GM12878 (cell line): ENCODE measurements at regions not wholly inside any gene's neighbourhood (a gene's known extent, or its start where the extent isn't known, plus 50 kb on each side); places are given as distances from the start of the nearest gene placed in this dataset.

ENCODE experiments used
- ATAC-seq: fragments of 200-7000 bp; cut with Tn5 transposase; 3 replicates; pipeline ENCODE4 v1.9.1; 2020; ENCODE audit warnings: mild to moderate bottlenecking, moderate library complexity
- BruUV-seq: library from RNA; stranded (reverse); fragments of 400-500 nt; replicated peaks from 2 replicates; lab custom pipeline; 2021; lab: Mats Ljungman, UMichigan
- CTCF ChIA-PET: fragments of 300-600 bp; sonication (Branson Sonifier 250); formaldehyde crosslinking; extraction: SDS; loops from one replicate; lab custom pipeline; 2021; ENCODE audit warnings: inconsistent platforms; lab: Yijun Ruan, JAX
- POLR2A ChIA-PET: fragments of 350-600 bp; formaldehyde crosslinking; extraction: SDS; loops from one replicate; lab custom pipeline; 2021; ENCODE audit warnings: inconsistent platforms; lab: Charles Lee
- RAD21 ChIA-PET: fragments of 300-600 bp; sonication (Branson Sonifier 250); formaldehyde crosslinking; loops from one replicate; lab custom pipeline; 2023; ENCODE audit warnings: antibody characterized with exemption; ENCODE audit not compliant: unreplicated experiment; lab: Charles Lee
- SMC1A ChIA-PET: fragments of 300-600 bp; sonication (Branson Sonifier 250); formaldehyde crosslinking; loops from one replicate; lab custom pipeline; 2023; ENCODE audit not compliant: unreplicated experiment, uncharacterized antibody; lab: Charles Lee
- DNase-seq: peaks from one replicate; pipeline ENCODE4 v3.0.0-alpha.2; 2011; ENCODE audit warnings: low read depth, low spot score
- FAIRE-seq: peaks from 3 replicates; lab custom pipeline; 2011; peaks lifted over from hg19 to GRCh38; lab: Jason Lieb, UNC
- H2AFZ ChIP-seq: 2 replicates; pipeline ENCODE4 v1.6.0; 2011; ENCODE audit warnings: low read depth, low read length, control low read depth; ENCODE audit not compliant: control insufficient read depth
- H3K27ac ChIP-seq: 2 replicates; pipeline ENCODE4 v1.5.1; 2011; ENCODE audit warnings: control low read depth; ENCODE audit not compliant: control insufficient read depth, insufficient read depth
- H3K27me3 ChIP-seq, 2 experiments: replicated peaks in 1 of 2; 2 replicates each; pipeline versions ENCODE4 v1.6.0 to v1.6.1; 2011; ENCODE audit warnings: low read length in 1 of 2; ENCODE audit not compliant: control insufficient read depth in 2 of 2, insufficient read depth in 2 of 2
- H3K36me3 ChIP-seq, 2 experiments: 2 replicates each; pipeline ENCODE4 v1.5.1; 2011; ENCODE audit warnings: low read length in 1 of 2; ENCODE audit not compliant: control insufficient read depth in 2 of 2, insufficient read depth in 2 of 2
- H3K4me1 ChIP-seq: 2 replicates; pipeline ENCODE4 v1.6.1; 2011; ENCODE audit warnings: mild to moderate bottlenecking, low read length, moderate library complexity, mixed read lengths; ENCODE audit not compliant: control insufficient read depth, insufficient read depth
- H3K4me2 ChIP-seq: 2 replicates; pipeline ENCODE4 v1.6.0; 2011; ENCODE audit warnings: control low read depth; ENCODE audit not compliant: control insufficient read depth, insufficient read depth
- H3K4me3 ChIP-seq: fragments of 200-600 bp; sonication (generic); 2 replicates; pipeline ENCODE4 v1.5.1; 2016
- H3K79me2 ChIP-seq: 2 replicates; pipeline ENCODE4 v1.6.0; 2011; ENCODE audit warnings: low read length; ENCODE audit not compliant: control insufficient read depth, insufficient read depth
- H3K9ac ChIP-seq: 2 replicates; pipeline ENCODE4 v1.8.0; 2011; ENCODE audit warnings: low read length, control low read depth, mixed read lengths; ENCODE audit not compliant: control insufficient read depth, insufficient read depth
- H3K9me3 ChIP-seq: replicated peaks from 3 replicates; pipeline ENCODE4 v1.5.1; 2011; ENCODE audit warnings: mild to moderate bottlenecking, low read length; ENCODE audit not compliant: control insufficient read depth, insufficient read depth
- H4K20me1 ChIP-seq: 2 replicates; pipeline ENCODE4 v1.6.0; 2011; ENCODE audit not compliant: control insufficient read depth, insufficient read depth
- ASH2L ChIP-seq: fragments of 300-600, 200-600 bp; sonication (generic); IDR thresholded peaks from 2 replicates; pipeline ENCODE4 v1.6.1; 2017; ENCODE audit warnings: low read depth, mild to moderate bottlenecking, borderline replicate concordance
- PBX3 ChIP-seq: IDR thresholded peaks from 2 replicates; pipeline ENCODE4 v1.6.1; 2011; ENCODE audit warnings: mild to moderate bottlenecking, low read depth, low read length, moderate library complexity; ENCODE audit not compliant: insufficient replicate concordance
- WGBS: methylation state at CpG from one replicate; pipeline ENCODE4 v1.1.6; 2016; ENCODE audit warnings: low lambda C conversion rate; ENCODE audit not compliant: insufficient replicate concordance, insufficient coverage; ENCODE audit errors: missing lambda C conversion rate; 5-methylcytosine and 5-hydroxymethylcytosine counted together
- in situ Hi-C: fragments of 300-500 bp; cut with MboI; formaldehyde crosslinking; loops from 9 replicates; pipeline ENCODE4 v1.14.3; 2018; ENCODE audit warnings: mixed read lengths
- intact Hi-C: fragments of 100-400 bp; cut with micrococcal nuclease; formaldehyde crosslinking; loops from one replicate; pipeline ENCODE4 v1.14.2; 2022; ENCODE audit not compliant: unreplicated experiment

GRCh38 chr5:51598026-51598425 is 214.8 kb downstream of the ISL1 start:
- Histone ChIP-seq H3K36me3 (no peaks in the 10 kb centered on the region), H3K4me2 (no peak overlapping the region), H4K20me1 (no peaks in the 10 kb centered on the region), H3K79me2 (no peaks in the 10 kb centered on the region), H3K4me3 (no peak overlapping the region), H2AFZ (no peak overlapping the region), H3K27me3 (no peaks in the 10 kb centered on the region), H3K9me3 (no peaks in the 10 kb centered on the region), H3K9ac (no peak overlapping the region), H3K27ac (no peak overlapping the region), H3K4me1 (no peaks in the 10 kb centered on the region)
- intact Hi-C loops: no loop called here
- FAIRE-seq: no peak
- 28% methylated on average over 2 of the region's 2 CpGs for WGBS
- ChIA-PET POLR2A (no interaction called here), CTCF (no interaction called here), SMC1A (no interaction called here), RAD21 (no interaction called here)
- ATAC-seq: no peak
- no peak for DNase-seq
- no TSS peak for BruUV-seq
- no peak for TF ChIP-seq PBX3
- in situ Hi-C loops: no loop called here

- RAD21 ChIA-PET: no interaction called here
- intact Hi-C loops: no loop called here
- Histone ChIP-seq H3K4me1 (no peaks in the 10 kb centered on the region), H3K79me2 (no peaks in the 10 kb centered on the region)
- TF ChIP-seq ASH2L: no peak
- TF ChIP-seq, all 136 proteins: peak for 0
- ChIA-PET POLR2A (no interaction called here), SMC1A (interaction anchor here (1.0 kb wide), 1 partner anchor 17 kb away, joined by 3 read pairs; no protein-coding TSS in a partner anchor), CTCF (interaction anchor here (1.2 kb wide), 1 partner anchor 12 kb away, joined by 3 read pairs; no protein-coding TSS in a partner anchor)
- H3K9ac ChIP-seq: no peak overlapping the region
- in situ Hi-C loops: no loop called here
- H3K4me2 ChIP-seq: no peak overlapping the region
- H2AFZ ChIP-seq: no peak overlapping the region
- 0% methylated on average over 1 of the region's 1 CpG for WGBS
- ATAC-seq (no peak), DNase-seq (no peak), FAIRE-seq (no peak)
- H3K4me3 ChIP-seq: no peak overlapping the region
- H3K36me3 ChIP-seq: no peaks in the 10 kb centered on the region
- no peaks in the 10 kb centered on the region for H3K9me3 ChIP-seq
- no TSS peak for BruUV-seq
- H4K20me1 ChIP-seq: no peaks in the 10 kb centered on the region
- H3K27ac ChIP-seq: no peak overlapping the region
- no peaks in the 10 kb centered on the region for H3K27me3 ChIP-seq
Observed at GRCh38 chr5:51599587-51599986, 216.3 kb downstream of the ISL1 start.
